Astrocyte (in vitro differentiated cells and primary cell): ENCODE measurements at regions not wholly inside any gene's neighbourhood (a gene's known extent, or its start where the extent isn't known, plus 50 kb on each side); places are given as distances from the start of the nearest gene placed in this dataset.

Experiments
- CTCF ChIP-seq: IDR thresholded peaks from 2 replicates; pipeline ENCODE4 v1.5.1; 2011; ENCODE audit warnings: low read depth, mild to moderate bottlenecking, inconsistent platforms, low read length, moderate library complexity; ENCODE audit not compliant: insufficient read depth
- EZH2 ChIP-seq: IDR thresholded peaks from 2 replicates; pipeline ENCODE4 v1.6.1; 2012; ENCODE audit warnings: mild to moderate bottlenecking, low read length, inconsistent platforms; ENCODE audit not compliant: insufficient read depth

DNA sequence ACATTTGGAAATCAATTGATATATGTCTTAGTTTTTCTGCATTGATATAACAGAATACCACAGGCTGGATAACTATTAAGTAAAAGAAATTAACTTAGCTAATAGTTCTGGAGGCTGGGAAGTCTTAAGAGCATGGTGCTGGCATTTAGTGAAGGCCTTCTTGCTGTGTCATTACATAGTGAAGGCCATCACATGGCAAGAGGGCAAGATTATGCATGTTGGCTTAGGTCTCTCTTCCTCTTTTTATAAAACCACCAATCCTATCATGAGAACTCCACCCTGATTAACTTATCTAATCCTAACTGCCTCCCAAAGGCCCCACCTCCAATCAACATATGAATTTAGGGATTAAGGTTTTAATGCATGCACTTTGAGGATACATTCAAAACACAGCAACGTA lies 225.5 kb upstream of the VRK2 start:
- TF ChIP-seq EZH2 (no peak), CTCF (no peak)
